ENCODE measurements at regions not wholly inside any gene's neighbourhood (a gene's known extent, or its start where the extent isn't known, plus 50 kb on each side); places are given as distances from the start of the nearest gene placed in this dataset.

- no peak for TF ChIP-seq TAF1 (conservative IDR thresholded peaks at IDR 0.05)
- no peak for TF ChIP-seq CTCF (IDR thresholded peaks at IDR 0.05; ENCODE audit: low read depth, low read length, missing input control)
- TF ChIP-seq MAX (IDR thresholded peaks at IDR 0.05): no peak
- no peak for TF ChIP-seq RAD21 (IDR thresholded peaks at IDR 0.05)
- TF ChIP-seq HNF4G (IDR thresholded peaks at IDR 0.05): no peak
- TF ChIP-seq, protein P1, sequence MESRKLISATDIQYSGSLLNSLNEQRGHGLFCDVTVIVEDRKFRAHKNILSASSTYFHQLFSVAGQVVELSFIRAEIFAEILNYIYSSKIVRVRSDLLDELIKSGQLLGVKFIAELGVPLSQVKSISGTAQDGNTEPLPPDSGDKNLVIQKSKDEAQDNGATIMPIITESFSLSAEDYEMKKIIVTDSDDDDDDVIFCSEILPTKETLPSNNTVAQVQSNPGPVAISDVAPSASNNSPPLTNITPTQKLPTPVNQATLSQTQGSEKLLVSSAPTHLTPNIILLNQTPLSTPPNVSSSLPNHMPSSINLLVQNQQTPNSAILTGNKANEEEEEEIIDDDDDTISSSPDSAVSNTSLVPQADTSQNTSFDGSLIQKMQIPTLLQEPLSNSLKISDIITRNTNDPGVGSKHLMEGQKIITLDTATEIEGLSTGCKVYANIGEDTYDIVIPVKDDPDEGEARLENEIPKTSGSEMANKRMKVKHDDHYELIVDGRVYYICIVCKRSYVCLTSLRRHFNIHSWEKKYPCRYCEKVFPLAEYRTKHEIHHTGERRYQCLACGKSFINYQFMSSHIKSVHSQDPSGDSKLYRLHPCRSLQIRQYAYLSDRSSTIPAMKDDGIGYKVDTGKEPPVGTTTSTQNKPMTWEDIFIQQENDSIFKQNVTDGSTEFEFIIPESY (IDR thresholded peaks at IDR 0.05): no peak
- TF ChIP-seq YY1 (IDR thresholded peaks at IDR 0.05): no peak
- TF ChIP-seq FOXA1 (IDR thresholded peaks at IDR 0.05): no peak
Measured at GRCh38 chr1:177779166-177779965, 190.5 kb downstream of the SEC16B start.
